Peyer's patch (tissue), 4 donors: ENCODE measurements at regions not wholly inside any gene's neighbourhood (a gene's known extent, or its start where the extent isn't known, plus 50 kb on each side); places are given as distances from the start of the nearest gene placed in this dataset.

Experiments
- POLR2A ChIP-seq, 2 donors: fragments of 450-650 bp; IDR thresholded peaks; one replicate each; pipeline ENCODE4 v1.5.1; 2017; ENCODE audit warnings: antibody characterized with exemption in 2 of 2, mild to moderate bottlenecking in 2 of 2, moderate library complexity in 2 of 2
- TF ChIP-seq, protein P1 (sequence below), 6 experiments: fragments of 450-650 bp in 4 of 6; fragments of 200-600 bp in 2 of 6; sonication (generic) in 1 of 6; IDR thresholded peaks; one replicate each; pipeline ENCODE4 v1.5.1; 2017 to 2019; ENCODE audit warnings: antibody characterized with exemption in 6 of 6, mild to moderate bottlenecking in 3 of 6, moderate library complexity in 1 of 6

GRCh38 chr6:164013480-164014208 is 599.1 kb downstream of the QKI start:
- TF ChIP-seq, protein P1, sequence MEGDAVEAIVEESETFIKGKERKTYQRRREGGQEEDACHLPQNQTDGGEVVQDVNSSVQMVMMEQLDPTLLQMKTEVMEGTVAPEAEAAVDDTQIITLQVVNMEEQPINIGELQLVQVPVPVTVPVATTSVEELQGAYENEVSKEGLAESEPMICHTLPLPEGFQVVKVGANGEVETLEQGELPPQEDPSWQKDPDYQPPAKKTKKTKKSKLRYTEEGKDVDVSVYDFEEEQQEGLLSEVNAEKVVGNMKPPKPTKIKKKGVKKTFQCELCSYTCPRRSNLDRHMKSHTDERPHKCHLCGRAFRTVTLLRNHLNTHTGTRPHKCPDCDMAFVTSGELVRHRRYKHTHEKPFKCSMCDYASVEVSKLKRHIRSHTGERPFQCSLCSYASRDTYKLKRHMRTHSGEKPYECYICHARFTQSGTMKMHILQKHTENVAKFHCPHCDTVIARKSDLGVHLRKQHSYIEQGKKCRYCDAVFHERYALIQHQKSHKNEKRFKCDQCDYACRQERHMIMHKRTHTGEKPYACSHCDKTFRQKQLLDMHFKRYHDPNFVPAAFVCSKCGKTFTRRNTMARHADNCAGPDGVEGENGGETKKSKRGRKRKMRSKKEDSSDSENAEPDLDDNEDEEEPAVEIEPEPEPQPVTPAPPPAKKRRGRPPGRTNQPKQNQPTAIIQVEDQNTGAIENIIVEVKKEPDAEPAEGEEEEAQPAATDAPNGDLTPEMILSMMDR (IDR thresholded peaks at IDR 0.05): no peak
- no peak for TF ChIP-seq POLR2A (IDR thresholded peaks at IDR 0.05)
